ENCODE measurements at regions not wholly inside any gene's neighbourhood (a gene's known extent, or its start where the extent isn't known, plus 50 kb on each side); places are given as distances from the start of the nearest gene placed in this dataset.

GRCh38 chr6:50217841-50218240 lies 168.1 kb upstream of the DEFB112 start:
- DNase-seq (ENCODE audit: low spot score) = no peak

GRCh38 chr6:50236164-50236563 lies 186.4 kb upstream of the DEFB112 start:
- no peak for DNase-seq (ENCODE audit: low spot score)

- DNase-seq (ENCODE audit: low spot score) = no peak
Measured at GRCh38 chr6:50239853-50240252, 190.1 kb upstream of the DEFB112 start.

- DNase-seq (ENCODE audit: low spot score) = no peak
Measured at GRCh38 chr6:50240986-50241385, 191.3 kb upstream of the DEFB112 start.

- no peak for DNase-seq (ENCODE audit: low spot score)
Measured at GRCh38 chr6:50249493-50249892, 199.8 kb upstream of the DEFB112 start.

GRCh38 chr6:50257322-50257721 lies 207.6 kb upstream of the DEFB112 start:
- no peak for DNase-seq (ENCODE audit: low spot score)

GRCh38 chr6:50259903-50260302 lies 210.2 kb upstream of the DEFB112 start:
- DNase-seq (ENCODE audit: low spot score) = no peak

GRCh38 chr6:50264995-50265571 lies 215.4 kb upstream of the DEFB112 start:
- no peak for DNase-seq (ENCODE audit: low spot score)

- DNase-seq (ENCODE audit: low spot score) = no peak
Measured at GRCh38 chr6:50270415-50270814, 220.7 kb upstream of the DEFB112 start.

- DNase-seq (ENCODE audit: low spot score) = no peak
Measured at GRCh38 chr6:50271266-50271665, 221.5 kb upstream of the DEFB112 start.

GRCh38 chr6:50271817-50272216 lies 222.1 kb upstream of the DEFB112 start:
- no peak for DNase-seq (ENCODE audit: low spot score)

GRCh38 chr6:50272611-50273010 lies 222.9 kb upstream of the DEFB112 start:
- DNase-seq (ENCODE audit: low spot score) = no peak

- DNase-seq (ENCODE audit: low spot score) = no peak
Measured at GRCh38 chr6:50276771-50277261, 227.1 kb upstream of the DEFB112 start.

GRCh38 chr6:50277774-50278173 lies 228.0 kb upstream of the DEFB112 start:
- no peak for DNase-seq (ENCODE audit: low spot score)

GRCh38 chr6:50278663-50279062 lies 228.9 kb upstream of the DEFB112 start:
- DNase-seq (ENCODE audit: low spot score) = no peak

GRCh38 chr6:50285735-50286134 lies 236.0 kb upstream of the DEFB112 start:
- DNase-seq (ENCODE audit: low spot score) = no peak

GRCh38 chr6:50288241-50288640 lies 238.5 kb upstream of the DEFB112 start:
- no peak for DNase-seq (ENCODE audit: low spot score)

- no peak for DNase-seq (ENCODE audit: low spot score)
Measured at GRCh38 chr6:50288881-50289280, 239.2 kb upstream of the DEFB112 start.

- DNase-seq (ENCODE audit: low spot score) = no peak
Measured at GRCh38 chr6:50289366-50289765, 239.6 kb upstream of the DEFB112 start.

- no peak for DNase-seq (ENCODE audit: low spot score)
Measured at GRCh38 chr6:50301307-50301706, 251.6 kb upstream of the DEFB112 start.

- DNase-seq (ENCODE audit: low spot score) = no peak
Measured at GRCh38 chr6:50305660-50306059, 255.9 kb upstream of the DEFB112 start.

- no peak for DNase-seq (ENCODE audit: low spot score)
Measured at GRCh38 chr6:50318536-50318935, 268.8 kb upstream of the DEFB112 start.

GRCh38 chr6:50330347-50330746 lies 280.6 kb upstream of the DEFB112 start:
- no peak for DNase-seq (ENCODE audit: low spot score)

- DNase-seq (ENCODE audit: low spot score) = no peak
Measured at GRCh38 chr6:50330963-50331362, 281.2 kb upstream of the DEFB112 start.

GRCh38 chr6:50333696-50334095 lies 284.0 kb upstream of the DEFB112 start:
- DNase-seq (ENCODE audit: low spot score) = no peak
